ENCODE measurements at regions not wholly inside any gene's neighbourhood (a gene's known extent, or its start where the extent isn't known, plus 50 kb on each side); places are given as distances from the start of the nearest gene placed in this dataset.

- no peak for TF ChIP-seq CTCF (IDR thresholded peaks at IDR 0.05; ENCODE audit: poor library complexity)
- TF ChIP-seq EZH2phosphoT487 (IDR thresholded peaks at IDR 0.05; ENCODE audit: low read depth, severe bottlenecking, unreplicated experiment), result no peak
- no peak for TF ChIP-seq EZH2 (IDR thresholded peaks at IDR 0.05; ENCODE audit: borderline replicate concordance)
- no peak overlapping the region for H3K27ac ChIP-seq
These were observed 392.8 kb upstream of the MEIS1 start for GRCh38 chr2:66041902-66042657.

GRCh38 chr2:66036948-66037347, 398.0 kb upstream of the MEIS1 start:
- no peaks in the 10 kb centered on the region for H4K20me1 ChIP-seq (ENCODE audit: insufficient read depth, poor library complexity, severe bottlenecking)
- no peaks in the 10 kb centered on the region for H3K9me2 ChIP-seq (replicated peaks; ENCODE audit: insufficient read depth)
- H3K4me2 ChIP-seq, result no peak overlapping the region
- no peak for TF ChIP-seq EZH2phosphoT487 (IDR thresholded peaks at IDR 0.05; ENCODE audit: low read depth, severe bottlenecking, unreplicated experiment)
- TF ChIP-seq EZH2 (IDR thresholded peaks at IDR 0.05; ENCODE audit: borderline replicate concordance), result no peak
- no peak for TF ChIP-seq CTCF (IDR thresholded peaks at IDR 0.05; ENCODE audit: poor library complexity)
- no peaks in the 10 kb centered on the region for H3K9me3 ChIP-seq (ENCODE audit: low read depth)
- DNase-seq (ENCODE audit: low spot score), result no peak
- no peak overlapping the region for H2AFZ ChIP-seq
- H3K36me3 ChIP-seq (replicated peaks; ENCODE audit: insufficient read depth, low read depth), result no peaks in the 10 kb centered on the region
- H3K79me2 ChIP-seq, result no peaks in the 10 kb centered on the region
- H3K4me3 ChIP-seq, result no peak overlapping the region
- 100% methylated on average over 1 of the region's 1 CpG for WGBS (ENCODE audit: low lambda C conversion rate, missing lambda C conversion rate)
- H3K27ac ChIP-seq, result no peak overlapping the region
- no peaks in the 10 kb centered on the region for H3K4me1 ChIP-seq (ENCODE audit: insufficient read depth)
- no peaks in the 10 kb centered on the region for H3K27me3 ChIP-seq

More at GRCh38 chr2:66041902-66042657, 392.8 kb upstream of the MEIS1 start:
- Histone ChIP-seq H3K4me2 (no peak overlapping the region), H4K20me1 (ENCODE audit: insufficient read depth, poor library complexity, severe bottlenecking) (no peaks in the 10 kb centered on the region), H2AFZ (no peak overlapping the region), H3K27me3 (no peaks in the 10 kb centered on the region), H3K9me3 (ENCODE audit: low read depth) (no peaks in the 10 kb centered on the region), H3K9me2 (replicated peaks; ENCODE audit: insufficient read depth) (no peaks in the 10 kb centered on the region), H3K4me3 (no peak overlapping the region), H3K4me1 (ENCODE audit: insufficient read depth) (no peaks in the 10 kb centered on the region), H3K79me2 (no peaks in the 10 kb centered on the region), H3K36me3 (replicated peaks; ENCODE audit: insufficient read depth, low read depth) (no peaks in the 10 kb centered on the region)
- DNase-seq (ENCODE audit: low spot score), result no peak
- 85% methylated on average over 7 of the region's 7 CpGs for WGBS (ENCODE audit: low lambda C conversion rate, missing lambda C conversion rate)

GRCh38 chr2:66034467-66034866, 400.5 kb upstream of the MEIS1 start:
- H3K36me3 ChIP-seq (replicated peaks; ENCODE audit: insufficient read depth, low read depth), result no peaks in the 10 kb centered on the region
- no peak overlapping the region for H3K4me3 ChIP-seq
- no peaks in the 10 kb centered on the region for H4K20me1 ChIP-seq (ENCODE audit: insufficient read depth, poor library complexity, severe bottlenecking)
- no peak overlapping the region for H3K27ac ChIP-seq
- no peaks in the 10 kb centered on the region for H3K9me3 ChIP-seq (ENCODE audit: low read depth)
- no peaks in the 10 kb centered on the region for H3K27me3 ChIP-seq
- TF ChIP-seq EZH2phosphoT487 (IDR thresholded peaks at IDR 0.05; ENCODE audit: low read depth, severe bottlenecking, unreplicated experiment) (no peak), CTCF (IDR thresholded peaks at IDR 0.05; ENCODE audit: poor library complexity) (no peak), EZH2 (IDR thresholded peaks at IDR 0.05; ENCODE audit: borderline replicate concordance) (no peak)
- H3K9me2 ChIP-seq (replicated peaks; ENCODE audit: insufficient read depth), result no peaks in the 10 kb centered on the region
- no peak for DNase-seq (ENCODE audit: low spot score)
- H3K4me2 ChIP-seq, result no peak overlapping the region
- no peak overlapping the region for H2AFZ ChIP-seq
- H3K79me2 ChIP-seq, result no peaks in the 10 kb centered on the region
- H3K4me1 ChIP-seq (ENCODE audit: insufficient read depth), result no peaks in the 10 kb centered on the region
